ENCODE measurements at regions not wholly inside any gene's neighbourhood (a gene's known extent, or its start where the extent isn't known, plus 50 kb on each side); places are given as distances from the start of the nearest gene placed in this dataset.
A peak's percentile ranks its signal among the peaks of the same experiment; 100 is the strongest.

DNA sequence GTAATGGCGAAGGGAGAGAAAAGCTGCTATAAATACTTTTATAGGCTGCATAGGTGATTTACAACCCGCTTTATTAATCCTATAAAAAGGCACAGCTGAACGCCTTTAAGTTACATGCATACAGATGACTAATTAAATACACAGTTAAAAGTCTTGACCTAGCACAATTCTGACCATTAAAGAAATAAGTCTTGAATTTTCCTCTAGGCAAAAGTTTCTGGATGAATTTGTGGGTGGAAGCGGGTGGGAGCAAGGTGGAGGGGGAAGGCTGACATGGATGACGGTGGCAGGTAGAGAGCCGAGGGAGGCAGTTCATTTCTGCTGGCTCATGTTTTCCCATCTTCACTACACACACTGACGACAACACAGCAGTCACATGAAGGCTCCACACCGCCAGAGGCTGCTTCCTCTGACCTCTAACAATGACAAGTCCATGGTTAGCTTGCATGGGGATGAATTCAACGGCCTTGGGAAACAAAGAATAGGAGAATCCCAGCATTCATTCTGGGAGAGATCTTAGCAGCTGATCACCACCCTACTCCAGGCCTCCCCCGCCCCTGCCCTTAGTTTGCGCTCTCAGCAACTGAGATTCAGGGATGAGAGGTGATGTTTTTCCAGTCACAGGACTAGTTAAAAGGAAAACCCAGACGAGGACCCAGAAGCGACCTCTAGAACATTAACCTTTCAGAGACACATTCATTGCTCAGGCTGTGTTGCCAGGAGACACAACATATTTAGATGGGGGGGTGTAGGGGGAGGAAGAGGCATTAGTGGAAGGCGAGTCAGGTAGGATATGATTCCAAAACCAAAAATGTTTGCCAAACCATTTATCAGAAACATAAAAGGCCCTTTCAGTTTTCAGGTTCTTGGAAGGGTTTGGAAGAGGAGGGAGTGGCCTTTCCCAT, 329.3 kb downstream of the PIK3R1 start:
- DNase-seq, result no peak

DNA sequence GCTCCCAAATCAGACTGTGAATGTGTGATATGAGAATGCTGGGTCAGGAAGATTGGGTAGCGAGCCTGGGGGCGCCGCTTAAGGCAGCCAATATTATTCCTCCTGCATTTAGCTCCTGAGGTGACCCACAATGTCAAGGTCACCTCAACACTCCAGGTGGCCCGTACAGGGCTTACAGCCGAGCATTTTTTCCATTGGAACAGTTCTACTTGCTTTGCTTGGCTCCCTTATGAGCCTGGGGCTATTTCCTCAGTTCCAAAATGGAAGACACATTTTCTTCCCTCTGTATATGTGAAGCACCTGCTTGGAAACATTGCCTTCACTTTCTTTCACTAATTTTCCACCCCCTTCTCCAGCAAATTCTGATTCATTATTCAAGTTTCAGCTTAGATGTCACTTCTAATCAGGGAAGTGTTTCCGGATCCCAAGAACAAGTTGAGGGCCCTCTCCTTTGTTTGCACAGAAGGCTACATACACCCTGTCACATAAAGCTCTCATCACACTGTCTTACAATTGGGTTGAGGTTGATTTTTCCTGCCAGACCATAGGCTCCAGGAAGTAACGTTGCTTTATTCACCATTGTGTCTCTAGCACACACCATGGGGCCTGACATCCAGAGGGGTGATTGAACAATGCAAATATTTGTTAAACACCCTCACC, 330.2 kb downstream of the PIK3R1 start:
- DNase-seq, result no peak

DNA sequence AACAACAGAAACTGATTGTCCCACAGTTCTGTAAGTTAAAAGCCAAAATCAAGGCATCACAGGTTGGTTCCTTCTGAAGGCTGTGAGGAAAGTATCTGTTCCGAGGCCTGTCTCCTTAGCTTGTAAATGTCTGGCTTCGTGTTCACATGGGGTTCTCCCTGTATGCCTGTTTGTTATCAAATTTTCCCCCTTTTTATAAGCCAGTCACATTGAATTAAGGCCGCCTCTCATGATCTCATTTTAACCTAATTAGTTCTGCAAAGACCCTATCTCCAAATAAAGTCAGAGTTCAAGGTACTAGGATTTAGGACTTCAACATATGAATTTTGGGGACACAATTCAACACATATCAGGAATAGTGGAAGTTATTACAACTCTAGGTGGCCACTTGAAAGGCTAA, 331.5 kb downstream of the PIK3R1 start:
- no peak for DNase-seq

DNA sequence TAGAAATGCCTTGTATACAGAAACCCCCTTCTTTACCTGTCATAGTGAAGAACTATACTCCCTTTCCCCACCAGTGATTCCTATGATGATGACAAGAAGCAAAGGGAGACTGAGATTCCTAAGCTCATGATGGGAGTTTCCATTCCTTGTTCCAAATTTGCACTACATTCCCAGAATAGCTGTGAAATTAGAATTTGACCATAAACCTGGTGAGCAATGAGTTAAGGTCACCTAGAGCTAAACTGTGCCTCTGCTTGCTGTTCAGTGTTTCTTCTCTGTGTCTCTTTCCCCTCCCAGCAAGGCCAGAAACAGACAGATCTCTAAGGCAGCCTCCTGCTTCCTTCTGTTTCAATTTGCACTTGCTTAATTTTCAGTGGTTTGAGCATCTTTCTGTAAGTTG, 332.1 kb downstream of the PIK3R1 start:
- no peak for DNase-seq

DNA sequence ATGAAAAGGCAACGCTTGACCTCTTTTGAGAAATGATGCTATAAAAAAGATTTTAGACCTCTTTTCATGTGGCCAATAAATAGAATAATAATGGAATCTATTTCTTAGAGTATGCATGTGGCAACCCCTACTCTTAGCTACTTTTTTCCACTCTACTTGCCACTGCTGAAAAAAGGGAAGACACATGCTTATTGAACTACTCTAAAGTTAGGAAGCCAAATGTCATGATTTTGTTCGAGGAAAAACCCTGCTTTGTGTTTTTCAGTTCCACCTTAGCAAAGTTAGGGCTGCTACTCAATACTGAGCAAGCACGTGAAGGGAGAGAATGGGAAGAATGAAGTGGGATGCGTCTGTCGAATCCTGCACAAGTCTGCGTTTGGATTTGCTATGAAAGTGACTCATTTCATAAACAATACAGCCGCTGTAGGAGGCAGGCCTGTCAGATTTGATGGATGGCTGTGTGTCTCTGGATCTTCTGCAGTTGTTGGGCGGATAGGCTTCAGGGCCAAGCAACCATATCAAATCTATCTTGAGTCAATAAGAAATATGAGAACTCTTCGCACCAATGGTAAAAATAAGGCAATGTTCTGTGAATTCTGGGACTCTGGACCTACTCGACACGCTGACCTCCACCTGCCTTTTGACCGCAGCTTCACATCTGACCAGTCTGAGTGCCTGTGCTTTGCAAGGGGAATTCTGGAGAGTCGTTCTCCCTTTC, 333.6 kb downstream of the PIK3R1 start:
- DNase-seq, result no peak

DNA sequence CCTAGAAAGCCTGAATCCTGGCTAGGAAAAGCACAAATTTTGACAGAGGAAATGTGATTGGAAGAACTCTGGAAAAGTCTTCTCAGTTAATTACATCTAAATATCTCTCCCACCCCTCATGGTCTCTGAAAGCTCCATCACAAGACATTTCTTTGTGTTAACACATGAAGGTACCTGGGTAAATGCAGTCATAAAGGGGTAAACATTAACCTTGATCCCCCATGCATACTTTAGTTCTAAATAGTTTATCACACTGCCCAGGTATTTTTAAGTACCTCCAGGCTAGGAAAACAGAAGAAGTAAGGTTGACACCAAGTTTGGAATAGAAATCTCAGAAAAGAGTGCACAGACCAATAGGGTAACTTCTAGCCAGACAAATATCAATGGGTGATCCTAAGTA, 334.5 kb downstream of the PIK3R1 start:
- no peak for DNase-seq

DNA sequence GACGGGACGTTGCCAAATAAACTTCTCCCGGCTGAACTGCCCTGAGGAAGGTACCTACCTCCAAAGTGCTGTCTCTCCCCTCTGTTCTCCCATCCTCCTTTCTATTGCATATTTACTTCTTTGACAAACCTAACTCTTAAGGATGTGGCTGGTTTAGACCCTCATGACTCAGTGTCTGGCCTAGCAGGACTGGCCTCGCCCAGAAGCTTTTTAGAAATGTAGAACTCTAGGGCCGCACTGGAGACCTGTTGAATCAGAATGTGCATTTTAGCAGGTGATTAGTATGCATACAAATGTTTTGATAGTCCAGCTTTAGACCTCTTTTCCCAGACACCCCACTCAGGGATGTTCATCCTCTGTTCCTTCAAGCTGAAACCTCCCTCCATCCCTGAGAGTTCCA, 335.9 kb downstream of the PIK3R1 start:
- no peak for DNase-seq

DNA sequence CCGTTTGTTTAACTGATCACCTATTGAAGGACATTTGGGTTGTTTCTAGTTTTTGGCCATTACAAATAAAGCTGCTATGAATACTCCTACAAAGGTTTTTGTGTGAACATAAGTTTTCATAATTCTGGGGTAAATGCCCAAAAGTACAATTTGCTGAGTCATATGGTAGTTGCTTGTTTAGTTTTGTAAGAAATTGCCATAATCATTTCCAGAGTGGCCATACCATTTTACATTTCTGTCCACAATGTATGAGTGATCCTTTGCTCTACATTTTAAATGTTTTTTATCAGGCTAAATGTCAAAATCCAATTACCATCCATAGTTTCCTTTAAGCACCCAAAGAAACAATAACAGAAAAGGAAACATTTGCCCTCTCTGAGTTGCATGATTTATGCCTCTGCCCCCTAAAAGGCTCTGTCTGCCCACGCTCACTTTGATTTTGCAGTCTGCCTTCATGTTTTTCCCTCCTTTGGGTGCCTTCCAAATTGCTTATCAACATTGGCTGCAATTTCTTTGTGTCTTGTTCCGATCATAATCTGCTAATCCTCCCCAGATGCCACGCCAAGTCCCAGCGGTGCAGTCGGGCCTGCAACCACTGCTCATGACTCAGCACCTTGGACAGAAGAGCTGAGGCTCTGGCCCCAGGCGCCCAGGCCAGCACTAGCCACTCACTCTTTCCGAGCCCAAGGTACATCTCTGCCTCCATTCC, 339.2 kb downstream of the PIK3R1 start:
- DNase-seq, result peak; percentile 95

DNA sequence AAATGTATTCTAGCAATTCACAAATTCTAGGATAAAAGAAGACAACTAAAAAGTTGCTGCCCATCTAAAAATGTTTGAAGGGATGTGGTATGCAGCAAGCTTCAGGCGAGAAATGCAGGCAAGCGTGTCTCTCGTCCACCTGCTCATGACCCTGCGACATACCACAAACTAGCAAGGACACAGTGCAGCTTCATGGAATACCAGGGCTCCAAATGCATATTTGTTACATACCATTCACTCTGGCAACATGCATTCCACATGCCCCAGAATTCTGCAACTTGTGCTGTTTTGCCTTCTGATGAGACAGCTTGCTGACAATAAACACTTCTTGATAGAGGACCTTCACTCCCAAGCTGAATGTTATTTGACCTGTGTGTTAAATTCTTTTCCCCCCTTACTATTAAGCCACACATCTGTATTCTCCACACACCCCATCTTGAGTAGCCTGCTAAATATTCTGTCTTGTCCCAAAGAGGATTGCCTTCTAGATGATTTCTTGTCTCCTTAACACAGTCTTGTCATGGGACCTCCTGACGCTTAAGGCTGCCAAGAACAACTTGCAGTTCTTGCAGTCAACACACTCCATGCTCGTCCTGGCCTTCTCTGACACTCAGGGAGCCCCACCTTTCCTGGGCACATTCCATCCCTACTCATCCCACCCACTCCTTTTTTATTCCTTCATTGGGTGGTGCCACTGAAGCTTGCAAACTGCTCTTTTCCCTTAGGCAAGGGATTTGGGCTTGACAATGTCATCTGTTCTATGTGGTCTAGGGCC, 340.5 kb downstream of the PIK3R1 start:
- DNase-seq, result no peak

DNA sequence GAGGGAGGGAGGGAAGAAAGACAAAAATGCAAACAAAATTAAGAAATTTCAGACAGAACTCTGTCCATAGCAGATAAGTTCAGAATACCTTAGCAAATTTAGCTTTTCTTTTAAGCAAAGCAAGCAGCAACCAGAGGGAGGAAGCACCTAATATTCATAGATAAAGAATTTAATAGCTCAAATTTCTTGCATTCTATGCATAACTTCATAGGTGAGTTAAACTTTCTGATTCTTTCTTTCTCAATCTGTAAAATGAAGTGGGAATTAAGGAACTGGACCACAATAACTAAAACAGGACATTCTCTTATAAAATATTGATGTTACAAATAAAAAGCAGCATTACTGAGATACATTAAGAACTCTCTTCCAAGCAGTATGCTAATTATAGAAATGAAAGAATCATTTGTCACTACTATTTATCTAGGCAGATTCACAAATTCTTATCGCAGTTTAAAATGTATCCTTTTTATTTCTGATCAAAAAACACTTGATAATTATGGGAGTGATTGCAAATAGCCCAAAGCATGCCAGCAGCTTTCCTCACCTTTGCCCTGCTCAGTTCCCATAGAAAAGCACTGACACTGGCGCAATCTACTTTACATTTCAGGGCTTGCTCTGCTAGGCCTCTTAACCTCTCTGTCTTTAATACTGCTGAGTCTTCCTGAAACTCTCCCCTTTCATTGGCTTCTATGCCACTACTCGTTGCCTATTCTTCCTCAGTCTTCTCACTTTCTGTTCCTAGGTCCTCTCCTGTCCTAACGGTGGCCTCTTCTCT, 341.8 kb downstream of the PIK3R1 start:
- DNase-seq, result no peak

DNA sequence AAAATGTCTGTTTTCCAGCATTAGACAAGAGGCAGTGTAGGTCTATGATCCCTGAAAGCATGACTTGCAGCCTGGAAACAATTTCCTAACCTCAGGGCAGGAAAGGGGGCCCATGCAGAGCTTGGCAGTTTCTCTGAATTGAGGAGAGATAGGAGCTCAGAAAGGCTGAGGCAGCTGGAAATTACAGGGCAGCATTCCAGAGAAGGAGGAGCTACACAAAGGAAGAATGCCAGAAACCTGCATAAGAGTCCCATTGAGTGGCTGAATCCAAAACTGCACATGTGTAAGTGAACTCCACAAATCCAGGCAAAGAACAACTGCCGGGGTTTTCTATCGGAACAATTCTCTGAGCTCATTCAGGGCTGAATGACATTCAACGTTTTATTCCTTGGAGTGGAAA, 346.8 kb downstream of the PIK3R1 start:
- DNase-seq, result no peak

DNA sequence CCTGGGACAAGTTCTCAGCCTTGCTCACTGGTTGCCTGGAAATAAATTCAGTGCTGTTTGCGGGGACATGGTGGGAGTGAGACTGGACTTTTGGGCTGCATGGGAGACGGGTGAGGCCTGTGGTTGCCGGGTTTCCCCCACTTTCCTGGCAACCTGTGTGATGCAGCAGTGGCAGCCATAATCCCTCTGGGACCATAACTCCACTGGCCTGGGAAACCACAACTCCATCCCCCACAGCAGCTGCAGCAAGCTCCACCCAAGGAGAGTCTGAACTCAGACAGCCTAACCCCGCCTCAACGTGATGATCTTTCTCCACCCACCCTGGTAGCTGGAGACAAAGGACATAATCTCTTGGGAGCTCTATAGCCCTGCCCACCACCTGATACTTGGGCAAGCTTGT, 349.9 kb downstream of the PIK3R1 start:
- no peak for DNase-seq

DNA sequence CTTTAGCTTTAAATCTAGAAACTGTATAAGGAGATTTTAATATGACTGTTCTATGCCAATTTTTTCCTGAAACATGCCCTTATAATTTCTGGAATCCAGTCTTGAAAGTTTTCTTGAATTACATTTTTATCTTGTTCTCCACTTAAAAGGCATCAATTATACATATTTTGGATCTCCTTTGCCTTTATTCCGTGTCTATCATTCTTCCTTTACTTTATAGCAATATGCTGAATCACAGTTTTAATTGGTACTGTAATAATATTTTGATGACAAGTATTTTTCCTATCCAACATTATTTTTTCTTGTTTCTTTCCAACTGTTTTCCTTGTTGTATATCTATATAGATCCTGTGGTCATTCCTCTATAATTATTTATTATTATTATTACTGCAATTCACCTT, 361.2 kb downstream of the PIK3R1 start:
- no peak for DNase-seq

DNA sequence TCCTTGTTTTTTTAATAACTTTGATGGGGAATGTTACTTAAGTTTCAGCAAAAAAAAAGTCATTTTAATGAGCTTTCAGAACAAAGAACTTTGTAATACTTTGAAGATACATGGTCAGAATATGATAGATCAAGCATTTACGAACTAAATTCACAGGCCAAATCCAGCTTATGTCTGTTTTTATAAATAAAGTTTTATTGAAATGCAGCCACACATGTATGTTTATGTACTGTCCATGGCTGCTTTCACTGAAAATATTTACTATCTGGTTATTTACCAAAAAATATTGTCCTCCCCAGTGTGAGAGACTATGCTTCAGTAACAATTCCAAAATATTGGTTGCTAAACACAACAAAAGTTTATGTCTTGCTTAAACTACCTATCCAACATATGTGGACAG, 366.7 kb downstream of the PIK3R1 start:
- no peak for DNase-seq

DNA sequence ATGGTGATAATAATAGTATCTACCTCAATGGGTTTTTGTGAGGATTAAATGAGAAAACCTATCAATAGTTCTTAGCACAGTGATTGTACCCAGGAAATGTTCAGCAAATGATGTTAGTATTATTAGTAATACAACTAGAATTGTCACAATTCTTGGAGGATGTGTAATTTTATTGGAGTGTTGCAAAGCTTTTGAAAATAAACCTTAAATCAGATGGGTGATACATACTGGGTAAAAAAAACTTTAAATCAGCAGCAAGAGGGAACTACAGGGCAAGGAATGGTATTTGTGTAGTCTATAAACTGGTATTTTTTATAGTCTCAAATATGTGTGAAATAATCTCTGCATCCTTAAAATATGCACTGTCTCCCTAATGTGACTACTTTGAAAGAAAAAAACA, 371.6 kb downstream of the PIK3R1 start:
- no peak for DNase-seq

DNA sequence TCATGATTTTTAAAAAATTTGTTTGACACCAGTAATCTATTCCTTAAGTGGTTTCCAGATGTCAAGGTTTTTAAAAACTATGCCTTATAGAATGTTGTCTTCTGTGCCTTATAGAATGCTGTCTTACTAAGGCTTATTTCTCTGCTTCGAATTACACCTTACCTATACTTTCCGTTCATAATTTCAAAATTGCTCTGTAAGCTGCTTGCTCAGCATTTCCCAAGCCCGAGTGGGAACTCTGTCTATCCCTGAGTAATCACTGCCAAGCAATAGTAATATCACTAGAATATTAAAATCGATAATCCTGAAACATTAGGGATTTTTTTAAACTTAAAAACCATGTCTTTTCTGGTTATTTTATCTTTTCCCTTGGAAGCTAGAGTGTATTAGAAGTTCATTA, 376.3 kb downstream of the PIK3R1 start:
- DNase-seq, result no peak

DNA sequence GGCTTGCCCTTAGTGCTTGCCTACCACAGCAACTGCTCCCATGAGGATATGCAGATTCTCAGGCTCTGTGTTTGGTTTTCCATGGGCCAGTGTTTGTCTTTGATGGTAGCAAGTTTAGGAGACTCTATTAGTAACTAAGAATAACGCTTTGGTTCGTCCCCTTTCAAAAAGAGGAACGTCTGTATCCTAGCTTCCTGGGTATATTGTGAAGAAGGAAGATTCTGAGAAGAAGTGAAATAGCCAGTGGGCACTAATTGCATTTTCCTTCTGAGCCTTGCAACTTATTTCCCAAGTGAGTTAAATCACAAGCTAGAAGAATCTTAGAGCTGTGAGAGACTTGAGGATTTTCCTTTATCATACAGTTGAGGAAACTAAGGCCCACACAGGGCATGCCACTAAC, 376.8 kb downstream of the PIK3R1 start:
- DNase-seq, result no peak

DNA sequence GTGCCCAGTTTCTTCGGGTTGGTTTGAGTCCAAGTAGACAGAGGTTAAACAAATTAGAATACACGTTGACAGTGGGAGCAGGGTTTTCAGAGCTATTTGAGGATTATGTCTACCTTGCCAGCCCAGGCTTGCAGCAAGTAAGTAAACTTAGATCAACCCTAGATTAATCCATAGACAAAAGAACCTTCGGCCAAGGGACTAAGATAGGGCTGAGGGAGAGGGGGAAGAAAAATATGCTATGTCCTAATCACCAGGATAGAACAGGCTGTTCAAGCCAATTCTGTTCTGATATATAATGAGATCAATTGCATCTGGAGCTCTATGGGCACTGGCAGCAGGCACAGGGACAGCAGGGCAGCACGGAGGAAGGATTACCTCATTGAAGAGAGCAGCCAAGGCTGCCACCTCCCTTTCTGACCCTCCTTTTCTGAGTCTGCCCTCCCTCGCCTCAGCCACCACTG, 377.7 kb downstream of the PIK3R1 start:
- no peak for DNase-seq

DNA sequence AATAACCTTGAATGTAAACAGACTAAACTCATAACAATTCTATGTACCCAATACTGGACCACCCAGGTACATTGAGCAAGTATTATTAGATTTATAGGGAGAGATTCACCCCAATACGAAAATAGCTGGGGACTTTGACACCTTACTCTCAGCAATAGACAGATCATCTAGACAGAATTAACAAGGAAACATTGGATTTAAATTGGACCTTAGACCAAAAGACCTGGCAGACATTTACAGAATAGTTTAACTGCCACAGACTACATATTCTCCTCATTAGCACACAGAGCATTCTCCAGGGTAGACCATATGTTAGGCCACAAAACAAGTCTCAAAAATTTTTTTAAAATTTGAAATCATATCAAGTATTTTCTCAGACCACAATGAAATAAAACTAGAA, 397.4 kb downstream of the PIK3R1 start:
- DNase-seq, result no peak

DNA sequence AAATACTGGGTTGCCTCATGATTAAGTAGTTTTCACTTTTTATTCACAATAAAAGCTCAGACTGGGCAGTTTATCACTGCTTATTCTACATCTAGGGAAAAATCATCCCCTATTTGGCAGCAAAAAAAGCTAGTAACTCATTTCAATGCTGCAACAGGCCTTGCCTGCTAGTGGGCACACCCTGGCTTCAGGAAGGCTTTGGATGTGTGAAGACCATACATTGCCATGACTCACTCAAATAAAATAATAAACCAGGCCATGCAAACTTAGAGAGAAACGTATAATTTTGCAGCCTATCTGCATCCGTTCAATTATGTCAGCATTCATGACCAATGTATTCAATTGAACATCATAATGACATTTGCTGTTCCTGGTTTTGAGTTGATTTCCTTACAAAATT, 402.9 kb downstream of the PIK3R1 start:
- no peak for DNase-seq

DNA sequence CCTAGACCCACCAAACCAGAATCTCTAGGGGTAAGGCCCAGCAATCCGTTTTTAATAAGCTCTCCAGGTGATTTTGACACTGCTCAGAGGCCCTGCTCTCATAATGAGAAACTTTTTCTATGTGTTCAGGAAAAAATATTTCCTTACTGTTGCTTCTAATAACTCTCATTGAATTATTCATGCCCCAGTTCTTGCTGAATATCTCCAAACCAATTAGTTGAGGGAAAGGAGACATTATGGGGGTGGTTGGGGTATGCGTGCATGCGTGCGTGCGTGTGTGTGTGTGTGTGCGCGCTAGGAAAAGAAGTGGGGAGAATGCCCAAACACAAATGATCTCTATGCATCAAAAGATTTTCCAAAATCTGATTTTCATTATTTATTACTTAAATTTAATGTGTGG, 411.4 kb downstream of the PIK3R1 start:
- DNase-seq, result no peak

Measured in amniotic stem cell (primary cell).